ENCODE measurements at regions not wholly inside any gene's neighbourhood (a gene's known extent, or its start where the extent isn't known, plus 50 kb on each side); places are given as distances from the start of the nearest gene placed in this dataset.

- no peak for TF ChIP-seq GATA3 (IDR thresholded peaks at IDR 0.05; ENCODE audit: low read depth, low read length)
- TF ChIP-seq GATA2 (IDR thresholded peaks at IDR 0.05; ENCODE audit: low read depth, low read length): no peak
Observed at GRCh38 chr5:163172540-163173338, 264.7 kb upstream of the CCNG1 start.

Measured in SH-SY5Y (cell line).